H1 (cell line): ENCODE measurements at regions not wholly inside any gene's neighbourhood (a gene's known extent, or its start where the extent isn't known, plus 50 kb on each side); places are given as distances from the start of the nearest gene placed in this dataset.

Source experiments
- CREB1 ChIP-seq: IDR thresholded peaks from 2 replicates; pipeline ENCODE4 v1.6.1; 2012; ENCODE audit warnings: inconsistent platforms
- MAFK ChIP-seq: IDR thresholded peaks from 2 replicates; pipeline ENCODE4 v1.6.1; 2012; ENCODE audit warnings: low read depth, mild to moderate bottlenecking, improper control_type of control experiment, low read length
- NRF1 ChIP-seq: IDR thresholded peaks from 2 replicates; pipeline ENCODE4 v1.6.1; 2011; ENCODE audit warnings: mild to moderate bottlenecking, low read depth, low read length, improper control_type of control experiment
- POLR2AphosphoS5 ChIP-seq: IDR thresholded peaks from 2 replicates; pipeline ENCODE4 v1.6.1; 2011; ENCODE audit warnings: low read depth, low read length
- RAD21 ChIP-seq, 2 experiments: IDR thresholded peaks in 1 of 2; conservative IDR thresholded peaks in 1 of 2; 2 replicates each; pipeline ENCODE4 v1.6.1; 2011; ENCODE audit warnings: low read depth in 2 of 2, low read length in 2 of 2, improper control_type of control experiment in 1 of 2, inconsistent platforms in 1 of 2, mild to moderate bottlenecking in 1 of 2, moderate library complexity in 1 of 2
- SIRT6 ChIP-seq: IDR thresholded peaks from one replicate; pipeline ENCODE4 v1.7.1; 2012; ENCODE audit warnings: low read length, inconsistent platforms
- ZNF274 ChIP-seq: IDR thresholded peaks from 2 replicates; pipeline ENCODE4 v1.7.0; 2012; ENCODE audit warnings: low read length, borderline replicate concordance; ENCODE audit errors: extremely low read depth

DNA sequence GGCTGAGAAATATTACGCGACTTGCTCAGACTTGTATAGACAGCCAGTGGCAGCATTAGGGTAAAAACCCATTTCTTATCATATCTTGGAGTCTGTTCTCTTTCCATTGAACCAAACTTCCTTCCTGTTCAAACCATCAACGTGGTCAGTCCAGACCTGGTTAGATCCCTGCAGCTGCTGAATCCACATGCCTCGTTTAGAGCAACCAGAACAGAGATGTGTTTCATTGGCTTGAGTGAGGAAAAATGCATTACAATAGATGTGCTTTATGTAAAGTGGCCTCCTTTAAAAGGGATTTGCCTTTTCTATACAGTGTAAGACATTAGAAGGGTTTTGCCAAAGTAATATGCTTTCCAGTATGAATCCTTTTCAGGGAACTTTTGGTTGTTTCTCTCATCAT lies 232.4 kb downstream of the MEIS1 start (continued):
- TF ChIP-seq SIRT6: no peak
- no peak for TF ChIP-seq NRF1
- no peak for TF ChIP-seq CREB1
- no peak for TF ChIP-seq ZNF274
- no peak for TF ChIP-seq MAFK
- TF ChIP-seq POLR2AphosphoS5: no peak
- no peak for TF ChIP-seq RAD21 (IDR thresholded peaks at IDR 0.05 in 1 of 2, conservative IDR thresholded peaks at IDR 0.05 in 1 of 2; ENCODE audit: low read depth in 2 of 2, low read length in 2 of 2)
